ENCODE measurements at regions not wholly inside any gene's neighbourhood (a gene's known extent, or its start where the extent isn't known, plus 50 kb on each side); places are given as distances from the start of the nearest gene placed in this dataset.

GRCh38 chr22:19632668-19633148 lies 81.6 kb upstream of the SEPTIN5 start:
- Histone ChIP-seq H3K9me3 (ENCODE audit: control insufficient read depth, low read depth, low read length) (no peaks in the 10 kb centered on the region), H2BK20ac (ENCODE audit: low read depth, low read length, poor library complexity, severe bottlenecking) (no peak overlapping the region), H3K4me1 (ENCODE audit: insufficient read depth, low read length) (no peaks in the 10 kb centered on the region), H4K91ac (ENCODE audit: insufficient read length, low read depth, low read length) (no peak overlapping the region), H3K18ac (ENCODE audit: insufficient read length, low read depth, low read length) (no peak overlapping the region), H2BK12ac (ENCODE audit: insufficient read length, low read depth, low read length) (no peak overlapping the region), H4K20me1 (ENCODE audit: control insufficient read depth, insufficient read depth, insufficient read length) (no peaks in the 10 kb centered on the region), H3K4ac (ENCODE audit: low read depth, low read length) (no peak overlapping the region), H3T11ph (ENCODE audit: low read length) (no peak overlapping the region), H3K4me2 (ENCODE audit: insufficient read depth, insufficient read length, low read length) (no peak overlapping the region), H3K9ac (ENCODE audit: extremely low read depth, insufficient read length, low read length) (no peak overlapping the region), H3K14ac (ENCODE audit: insufficient read depth, low read length) (no peak overlapping the region), H2AK5ac (ENCODE audit: insufficient read length, low read length) (no peak overlapping the region), H3K79me1 (ENCODE audit: insufficient read depth, low read depth, low read length, poor library complexity, severe bottlenecking) (no peaks in the 10 kb centered on the region), H2BK5ac (ENCODE audit: insufficient read length, low read length) (no peak overlapping the region), H3K27me3 (ENCODE audit: insufficient read depth, low read length) (no peaks in the 10 kb centered on the region), H3K79me2 (ENCODE audit: insufficient read depth, low read length) (no peaks in the 10 kb centered on the region), H2BK15ac (ENCODE audit: low read depth, low read length) (no peak overlapping the region), H3K56ac (ENCODE audit: insufficient read length, low read depth, low read length) (no peak overlapping the region), H3K27ac (ENCODE audit: insufficient read length, low read depth, low read length) (no peak overlapping the region), H2AFZ (ENCODE audit: low read length) (no peak overlapping the region), H2BK120ac (ENCODE audit: low read depth, low read length, poor library complexity, severe bottlenecking) (no peak overlapping the region), H3K23me2 (ENCODE audit: insufficient read length, low read depth, low read length, poor library complexity, severe bottlenecking) (no peaks in the 10 kb centered on the region), H4K5ac (ENCODE audit: insufficient read length, low read depth, low read length) (no peak overlapping the region), H3K23ac (ENCODE audit: insufficient read length, low read depth, low read length) (no peak overlapping the region), H4K8ac (replicated peaks; ENCODE audit: insufficient read length, low read depth, low read length) (no peak overlapping the region)
- Mint-ChIP-seq H3K27ac (no peak overlapping the region), H3K36me3 (ENCODE audit: insufficient read depth in 1 of 3, low read depth in 3 of 3) (no peaks in the 10 kb centered on the region), H3K9me3 (no peaks in the 10 kb centered on the region; a peak in 1 of 5 replicates), H3K4me3 (no peak overlapping the region), H3K4me1 (peaks cover 11 to 18% of the 10 kb centered on the region in 2 experiments), H3K27me3 (ENCODE audit: low read depth) (peaks cover 11% of the 10 kb centered on the region)
- TF ChIP-seq CTCF (conservative IDR thresholded peaks at IDR 0.05) = no peak
- no CpG with 5 or more reads among the region's 17 CpGs for WGBS (ENCODE audit: extremely low coverage, insufficient read length, low lambda C conversion rate)
- DNase-seq = peak; percentile 31

Data from H9 (cell line).